GM20000 (cell line): ENCODE measurements at regions not wholly inside any gene's neighbourhood (a gene's known extent, or its start where the extent isn't known, plus 50 kb on each side); places are given as distances from the start of the nearest gene placed in this dataset.
"Not testable (repeated sequence)": the region's sequence is repeated elsewhere in the genome, so short reads cannot be mapped to it uniquely, and the experiment has no call there.

Experiments
- DNase-seq: peaks from one replicate; pipeline ENCODE4 v3.0.0; 2012; ENCODE audit warnings: low spot score
- CTCF ChIP-seq: IDR thresholded peaks from 2 replicates; pipeline ENCODE4 v1.5.1; 2012; ENCODE audit warnings: mild to moderate bottlenecking, control low read depth; ENCODE audit errors: extremely low read depth, missing control alignments

- no peak for DNase-seq
- no peak for TF ChIP-seq CTCF
These were observed 456.1 kb downstream of the FGF13 start for GRCh38 chrX:138255373-138255772.

DNA sequence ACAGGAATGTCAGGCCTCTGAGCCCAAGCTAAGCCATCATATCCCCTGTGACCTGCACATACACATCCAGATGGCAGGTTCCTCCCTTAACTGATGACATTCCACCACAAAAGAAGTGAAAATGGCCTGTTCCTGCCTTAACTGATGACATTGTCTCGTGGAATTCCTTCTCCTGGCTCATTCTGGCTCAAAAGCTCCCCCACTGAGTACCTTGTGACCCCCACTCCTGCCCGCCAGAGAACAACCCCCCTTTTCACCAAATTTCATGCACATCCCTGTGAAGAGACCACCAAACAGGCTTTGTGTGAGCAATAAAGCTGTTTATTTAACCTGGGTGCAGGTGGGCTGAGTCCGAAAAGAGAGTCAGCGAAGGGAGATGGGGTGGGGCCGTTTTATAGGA is 447.4 kb downstream of the FGF13 start:
- DNase-seq: not testable (repeated sequence)

GRCh38 chrX:138270931-138271330 is 440.6 kb downstream of the FGF13 start:
- TF ChIP-seq CTCF: no peak
- DNase-seq: no peak

DNA sequence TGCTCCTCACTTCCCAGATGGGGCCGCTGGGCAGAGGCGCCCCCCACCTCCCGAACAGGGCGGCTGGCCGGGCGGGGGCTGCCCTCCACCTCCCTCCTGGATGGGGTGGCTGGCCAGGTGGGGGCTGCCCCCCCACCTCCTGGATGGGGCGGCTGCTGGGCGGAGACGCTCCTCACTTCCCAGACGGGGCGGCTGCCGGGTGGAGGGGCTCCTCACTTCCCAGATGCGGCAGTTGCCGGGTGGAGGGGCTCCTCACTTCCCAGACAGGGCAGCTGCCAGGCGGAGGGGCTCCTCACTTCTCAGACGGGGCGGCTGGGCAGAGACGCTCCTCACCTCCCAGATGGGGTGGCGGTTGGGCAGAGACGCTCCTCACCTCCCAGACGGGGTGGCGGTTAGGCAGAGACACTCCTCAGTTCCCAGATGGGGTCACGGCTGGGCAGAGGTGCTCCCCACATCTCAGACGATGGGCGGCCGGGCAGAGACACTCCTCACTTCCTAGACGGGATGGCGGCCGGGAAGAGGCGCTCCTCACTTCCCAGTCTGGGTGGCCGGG is 428.8 kb downstream of the FGF13 start:
- DNase-seq: not testable (repeated sequence)

- DNase-seq: no peak
- no peak for TF ChIP-seq CTCF
These were observed 424.2 kb downstream of the FGF13 start for GRCh38 chrX:138287205-138287877.

- no peak for DNase-seq
- TF ChIP-seq CTCF: no peak
These were observed 416.6 kb downstream of the FGF13 start for GRCh38 chrX:138294951-138295350.

DNA sequence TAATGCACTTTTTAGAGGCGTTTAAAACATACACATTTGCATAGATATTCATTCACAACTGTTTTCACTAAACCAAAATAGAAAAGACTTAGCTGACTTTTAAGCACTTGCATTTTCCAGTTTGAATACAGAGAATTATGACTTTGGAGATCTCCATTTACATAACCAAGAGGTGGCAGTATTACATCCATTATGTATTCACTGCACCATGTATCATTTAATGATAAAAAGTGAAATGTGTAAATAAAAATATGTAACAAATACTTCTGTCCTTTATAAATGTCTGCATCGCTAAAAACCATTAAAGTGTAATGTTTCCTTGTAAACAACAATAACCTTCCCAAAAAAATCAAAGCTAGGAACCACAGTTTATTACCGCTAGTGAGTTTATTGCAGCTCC is 413.2 kb downstream of the FGF13 start:
- DNase-seq: no peak
- no peak for TF ChIP-seq CTCF

- TF ChIP-seq CTCF: no peak
- no peak for DNase-seq
These were observed 365.7 kb downstream of the FGF13 start for GRCh38 chrX:138345801-138346200.

DNA sequence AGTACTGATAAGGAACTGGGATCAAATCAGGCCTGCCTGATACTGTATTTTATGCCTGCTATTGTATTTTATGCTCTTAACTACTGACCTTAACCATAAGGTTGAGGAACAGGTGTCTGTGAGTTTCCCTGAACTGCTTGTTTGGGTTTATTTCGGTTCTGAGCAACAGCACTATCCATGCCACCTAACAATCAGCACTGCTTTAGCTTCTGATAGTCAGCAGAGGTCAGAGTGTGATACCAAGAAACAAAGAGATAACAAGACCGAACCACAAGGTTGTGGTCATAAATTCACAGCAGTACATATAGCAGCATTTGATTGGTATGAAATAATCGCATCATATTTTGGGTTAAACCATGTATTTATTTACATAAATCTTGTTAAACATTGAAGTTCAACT is 362.2 kb downstream of the FGF13 start:
- DNase-seq: no peak
- TF ChIP-seq CTCF: no peak
